Activated B cell treated with CpG ODN at 0.5 μM for 24 hours (primary cell): ENCODE measurements at regions not wholly inside any gene's neighbourhood (a gene's known extent, or its start where the extent isn't known, plus 50 kb on each side); places are given as distances from the start of the nearest gene placed in this dataset.

Source experiments
- ATAC-seq: fragments of 200-7000 bp; cut with Tn5 transposase; one replicate; pipeline ENCODE4 v1.10.0; 2021; ENCODE audit warnings: low read depth, mild to moderate bottlenecking, moderate library complexity
- CTCF ChIA-PET: fragments of 350-600 bp; sonication (Branson Sonifier 250); formaldehyde crosslinking; loops from one replicate; lab custom pipeline; 2021; ENCODE audit warnings: antibody characterized with exemption; lab: Charles Lee
- POLR2A ChIA-PET: fragments of 350-600 bp; sonication (Branson Sonifier 250); formaldehyde crosslinking; loops from one replicate; lab custom pipeline; 2021; ENCODE audit warnings: antibody characterized with exemption; lab: Charles Lee
- DNase-seq: peaks from one replicate; pipeline ENCODE4 v3.0.0; 2022
- H3K27ac Mint-ChIP-seq: one replicate; pipeline ENCODE4 v1.8.0; 2020; ENCODE audit warnings: mixed read lengths
- H3K27me3 Mint-ChIP-seq: one replicate; pipeline ENCODE4 v1.8.0; 2021; ENCODE audit warnings: mixed read lengths
- H3K36me3 Mint-ChIP-seq: one replicate; pipeline ENCODE4 v1.8.0; 2021; ENCODE audit warnings: low read depth, mixed read lengths
- H3K4me1 Mint-ChIP-seq: one replicate; pipeline ENCODE4 v1.8.0; 2021; ENCODE audit warnings: mixed read lengths
- H3K4me3 Mint-ChIP-seq: one replicate; pipeline ENCODE4 v1.8.0; 2020; ENCODE audit warnings: mild to moderate bottlenecking, mixed read lengths
- H3K9me3 Mint-ChIP-seq: one replicate; pipeline ENCODE4 v1.8.0; 2020; ENCODE audit warnings: mixed read lengths
- CTCF ChIP-seq: fragments of 200-600 bp; IDR thresholded peaks from one replicate; pipeline ENCODE4 v1.8.0; 2022; ENCODE audit warnings: antibody characterized with exemption, mild to moderate bottlenecking
- intact Hi-C: fragments of 100-400 bp; cut with micrococcal nuclease; formaldehyde crosslinking; loops from one replicate; pipeline ENCODE4 v1.15.1; 2024

DNA sequence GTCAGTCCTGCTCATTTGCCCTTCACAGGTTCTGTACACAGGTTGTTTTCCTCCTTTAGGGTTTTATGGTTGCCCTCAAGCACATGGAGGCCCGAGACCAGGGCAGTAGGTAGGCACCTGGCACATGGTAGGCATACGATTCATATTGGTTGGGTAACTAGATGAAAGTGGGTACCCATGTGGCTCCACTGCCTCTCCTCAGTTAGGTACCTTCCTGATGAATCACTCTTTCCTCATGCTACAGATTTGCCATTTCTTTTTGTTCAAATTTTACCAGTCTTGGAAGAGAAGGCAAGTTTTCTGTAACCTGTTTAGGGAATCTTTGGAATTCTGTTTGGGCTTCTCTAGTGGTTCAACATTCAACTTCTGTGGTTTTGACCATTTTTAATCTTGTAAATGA lies 121.3 kb downstream of the FHIP1A start:
- Mint-ChIP-seq H3K27ac (no peak overlapping the region), H3K4me3 (no peak overlapping the region), H3K4me1 (no peaks in the 10 kb centered on the region), H3K27me3 (peaks cover 2% of the 10 kb centered on the region), H3K36me3 (no peaks in the 10 kb centered on the region), H3K9me3 (no peaks in the 10 kb centered on the region)
- ChIA-PET CTCF (no interaction called here), POLR2A (no interaction called here)
- intact Hi-C loops = no loop called here
- DNase-seq (no peak), ATAC-seq (no peak)
- no peak for TF ChIP-seq CTCF

GRCh38 chr4:151530783-151531182 lies 121.8 kb downstream of the FHIP1A start:
- ATAC-seq (no peak), DNase-seq (no peak)
- TF ChIP-seq CTCF = no peak
- H3K9me3 Mint-ChIP-seq = no peaks in the 10 kb centered on the region
- ChIA-PET POLR2A (no interaction called here), CTCF (no interaction called here)
- H3K27ac Mint-ChIP-seq = no peak overlapping the region
- intact Hi-C loops = no loop called here
- H3K4me1 Mint-ChIP-seq = no peaks in the 10 kb centered on the region
- no peaks in the 10 kb centered on the region for H3K36me3 Mint-ChIP-seq
- H3K27me3 Mint-ChIP-seq = peaks cover 2% of the 10 kb centered on the region
- H3K4me3 Mint-ChIP-seq = no peak overlapping the region

DNA sequence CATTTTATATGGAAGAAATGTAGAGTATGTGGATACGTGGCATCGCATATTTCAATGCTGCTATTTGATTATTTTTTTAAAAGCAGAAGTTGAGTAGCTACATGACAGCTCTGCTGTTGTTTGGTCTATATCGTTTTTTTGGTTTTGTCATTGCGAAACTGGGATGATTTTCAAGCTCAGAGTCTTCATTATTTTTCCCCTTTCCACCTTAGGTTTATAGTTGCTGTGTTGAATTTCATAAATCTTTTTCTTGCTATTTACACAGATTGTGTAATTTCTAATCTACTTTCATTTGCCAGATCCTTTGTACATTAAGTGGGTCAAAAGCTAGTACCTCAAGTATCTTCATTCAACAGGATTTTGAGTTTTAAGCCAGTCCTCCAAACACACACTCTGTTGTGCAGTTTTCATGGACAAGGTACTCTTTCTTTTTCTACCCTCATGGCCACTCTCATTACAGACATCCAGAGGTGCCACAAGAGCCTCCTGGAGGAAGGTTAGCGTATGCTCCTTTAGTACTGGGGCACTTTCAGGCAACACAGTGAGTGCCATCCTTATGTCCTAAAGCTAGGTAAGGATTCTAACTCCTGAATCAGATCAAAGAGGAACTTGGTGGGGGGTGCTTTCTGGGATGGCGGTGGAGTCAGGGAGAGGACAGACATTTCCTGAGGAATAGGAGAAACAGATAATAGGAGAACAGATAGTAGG lies 123.2 kb downstream of the FHIP1A start:
- H3K9me3 Mint-ChIP-seq = no peaks in the 10 kb centered on the region
- POLR2A ChIA-PET = no interaction called here

GRCh38 chr4:151534195-151534594 lies 125.2 kb downstream of the FHIP1A start:
- no peak for ATAC-seq
- no peaks in the 10 kb centered on the region for H3K9me3 Mint-ChIP-seq
- DNase-seq = no peak
- no peak for TF ChIP-seq CTCF
- no peaks in the 10 kb centered on the region for H3K36me3 Mint-ChIP-seq
- peaks cover 2% of the 10 kb centered on the region for H3K27me3 Mint-ChIP-seq
- H3K4me3 Mint-ChIP-seq = no peak overlapping the region
- no peaks in the 10 kb centered on the region for H3K4me1 Mint-ChIP-seq
- POLR2A ChIA-PET = no interaction called here
- intact Hi-C loops = no loop called here
- CTCF ChIA-PET = no interaction called here
- no peak overlapping the region for H3K27ac Mint-ChIP-seq

More for the DNA sequence above, 123.2 kb downstream of the FHIP1A start:
- intact Hi-C loops = no loop called here
- CTCF ChIA-PET = no interaction called here
- TF ChIP-seq CTCF = no peak
- no peaks in the 10 kb centered on the region for H3K4me1 Mint-ChIP-seq
- ATAC-seq = no peak
- DNase-seq = no peak
- peaks cover 2% of the 10 kb centered on the region for H3K27me3 Mint-ChIP-seq
- no peak overlapping the region for H3K27ac Mint-ChIP-seq
- H3K36me3 Mint-ChIP-seq = no peaks in the 10 kb centered on the region
- no peak overlapping the region for H3K4me3 Mint-ChIP-seq

DNA sequence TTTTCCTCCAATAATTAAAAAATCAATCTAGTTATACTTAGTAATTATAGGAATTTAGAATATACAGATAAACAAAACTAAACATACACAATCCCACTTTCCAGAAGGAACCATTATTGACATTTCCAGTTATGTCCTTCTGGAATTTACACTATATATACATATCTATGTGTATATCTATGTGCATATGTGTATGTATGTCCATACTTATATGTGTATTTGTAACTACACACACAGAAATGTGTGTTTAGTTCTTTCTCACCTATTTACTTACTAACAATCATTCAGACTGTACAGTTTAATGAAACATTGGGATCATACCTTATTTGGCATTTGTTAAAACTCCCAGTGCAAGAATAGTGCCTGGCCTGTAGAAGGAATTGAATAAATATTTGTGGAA lies 126.4 kb downstream of the FHIP1A start:
- ATAC-seq (no peak), DNase-seq (no peak)
- no peak for TF ChIP-seq CTCF
- ChIA-PET POLR2A (no interaction called here), CTCF (no interaction called here)
- H3K9me3 Mint-ChIP-seq = no peaks in the 10 kb centered on the region
- no peaks in the 10 kb centered on the region for H3K4me1 Mint-ChIP-seq
- no peak overlapping the region for H3K4me3 Mint-ChIP-seq
- no peak overlapping the region for H3K27ac Mint-ChIP-seq
- H3K27me3 Mint-ChIP-seq = peaks cover 2% of the 10 kb centered on the region
- no peaks in the 10 kb centered on the region for H3K36me3 Mint-ChIP-seq
- intact Hi-C loops = no loop called here
